Calu3 (cell line): ENCODE measurements at regions not wholly inside any gene's neighbourhood (a gene's known extent, or its start where the extent isn't known, plus 50 kb on each side); places are given as distances from the start of the nearest gene placed in this dataset.
"Not testable (repeated sequence)": the region's sequence is repeated elsewhere in the genome, so short reads cannot be mapped to it uniquely, and the experiment has no call there.

Experiments
- BruUV-seq: library from RNA; stranded (reverse); fragments of 400-500 nt; replicated peaks from 2 replicates; lab custom pipeline; 2021; lab: Mats Ljungman, UMichigan
- CTCF ChIA-PET: fragments of 300-600 bp; sonication (Branson Sonifier 250); formaldehyde crosslinking; loops from one replicate; lab custom pipeline; 2022; ENCODE audit warnings: antibody characterized with exemption; lab: Charles Lee
- DNase-seq: peaks from one replicate; pipeline ENCODE4 v3.0.0; 2022
- H3K27ac Mint-ChIP-seq: one replicate; pipeline ENCODE4 v1.8.0; 2022; ENCODE audit warnings: mixed read lengths; ENCODE audit not compliant: unreplicated experiment
- H3K27me3 Mint-ChIP-seq: one replicate; pipeline ENCODE4 v1.8.0; 2022; ENCODE audit warnings: mixed read lengths; ENCODE audit not compliant: unreplicated experiment
- H3K36me3 Mint-ChIP-seq: one replicate; pipeline ENCODE4 v1.8.0; 2022; ENCODE audit warnings: mild to moderate bottlenecking, moderate library complexity, mixed read lengths; ENCODE audit not compliant: insufficient read depth, unreplicated experiment
- H3K4me1 Mint-ChIP-seq: one replicate; pipeline ENCODE4 v1.8.0; 2022; ENCODE audit warnings: mild to moderate bottlenecking, low read depth, mixed read lengths; ENCODE audit not compliant: unreplicated experiment
- H3K4me3 Mint-ChIP-seq: one replicate; pipeline ENCODE4 v1.8.0; 2022; ENCODE audit warnings: mild to moderate bottlenecking, low read depth, moderate library complexity, mixed read lengths; ENCODE audit not compliant: unreplicated experiment
- H3K9me3 Mint-ChIP-seq: one replicate; pipeline ENCODE4 v1.8.0; 2022; ENCODE audit warnings: low read depth, mixed read lengths; ENCODE audit not compliant: unreplicated experiment
- intact Hi-C: fragments of 100-400 bp; cut with micrococcal nuclease; formaldehyde crosslinking; loops from one replicate; pipeline ENCODE4 v1.10.0; 2022; ENCODE audit not compliant: unreplicated experiment

- intact Hi-C loops, H3K9me3 Mint-ChIP-seq, H3K27ac Mint-ChIP-seq: not testable (repeated sequence)
Measured at GRCh38 chr22:16680209-16680899, 87.7 kb upstream of the CCT8L2 start.

GRCh38 chr22:16679191-16679834 is 86.7 kb upstream of the CCT8L2 start:
- not testable (repeated sequence) for H3K36me3 Mint-ChIP-seq

More at GRCh38 chr22:16680209-16680899, 87.7 kb upstream of the CCT8L2 start:
- H3K4me1 Mint-ChIP-seq, BruUV-seq, DNase-seq, CTCF ChIA-PET, H3K27me3 Mint-ChIP-seq, H3K4me3 Mint-ChIP-seq, H3K36me3 Mint-ChIP-seq: not testable (repeated sequence)

GRCh38 chr22:16673433-16673832 is 80.8 kb upstream of the CCT8L2 start:
- H3K36me3 Mint-ChIP-seq, DNase-seq, intact Hi-C loops, H3K9me3 Mint-ChIP-seq, H3K4me3 Mint-ChIP-seq, BruUV-seq, H3K27ac Mint-ChIP-seq, H3K4me1 Mint-ChIP-seq, CTCF ChIA-PET, H3K27me3 Mint-ChIP-seq: not testable (repeated sequence)

More at GRCh38 chr22:16679191-16679834, 86.7 kb upstream of the CCT8L2 start:
- H3K27me3 Mint-ChIP-seq, DNase-seq, BruUV-seq, H3K27ac Mint-ChIP-seq, H3K4me1 Mint-ChIP-seq, CTCF ChIA-PET, intact Hi-C loops, H3K9me3 Mint-ChIP-seq, H3K4me3 Mint-ChIP-seq: not testable (repeated sequence)

- BruUV-seq, H3K27ac Mint-ChIP-seq, H3K4me3 Mint-ChIP-seq, H3K4me1 Mint-ChIP-seq, H3K27me3 Mint-ChIP-seq, intact Hi-C loops, CTCF ChIA-PET, H3K36me3 Mint-ChIP-seq, DNase-seq: not testable (repeated sequence)
- peaks cover 17% of the 10 kb centered on the region for H3K9me3 Mint-ChIP-seq
Measured at GRCh38 chr22:16665610-16666009, 73.0 kb upstream of the CCT8L2 start.

- H3K4me1 Mint-ChIP-seq, H3K4me3 Mint-ChIP-seq, H3K27me3 Mint-ChIP-seq, CTCF ChIA-PET, intact Hi-C loops, BruUV-seq, DNase-seq, H3K36me3 Mint-ChIP-seq, H3K27ac Mint-ChIP-seq: not testable (repeated sequence)
- peaks cover 14% of the 10 kb centered on the region for H3K9me3 Mint-ChIP-seq
Measured at GRCh38 chr22:16662330-16662729, 69.7 kb upstream of the CCT8L2 start.

- BruUV-seq, H3K36me3 Mint-ChIP-seq, intact Hi-C loops, H3K4me1 Mint-ChIP-seq, CTCF ChIA-PET, H3K27me3 Mint-ChIP-seq, DNase-seq, H3K27ac Mint-ChIP-seq, H3K4me3 Mint-ChIP-seq: not testable (repeated sequence)
- H3K9me3 Mint-ChIP-seq, result peaks cover 14% of the 10 kb centered on the region
Measured at GRCh38 chr22:16660989-16661388, 68.4 kb upstream of the CCT8L2 start.

- H3K27me3 Mint-ChIP-seq, CTCF ChIA-PET, H3K27ac Mint-ChIP-seq, BruUV-seq, DNase-seq, H3K4me3 Mint-ChIP-seq, H3K36me3 Mint-ChIP-seq, intact Hi-C loops, H3K4me1 Mint-ChIP-seq: not testable (repeated sequence)
- H3K9me3 Mint-ChIP-seq, result peaks cover 14% of the 10 kb centered on the region
Measured at GRCh38 chr22:16660570-16660969, 68.0 kb upstream of the CCT8L2 start.

- H3K27ac Mint-ChIP-seq, H3K4me3 Mint-ChIP-seq, H3K36me3 Mint-ChIP-seq, intact Hi-C loops, CTCF ChIA-PET, BruUV-seq, H3K4me1 Mint-ChIP-seq, DNase-seq, H3K27me3 Mint-ChIP-seq: not testable (repeated sequence)
- peaks cover 15% of the 10 kb centered on the region for H3K9me3 Mint-ChIP-seq
Measured at GRCh38 chr22:16659273-16659834, 66.7 kb upstream of the CCT8L2 start.
